Islet precursor cell (in vitro differentiated cells): ENCODE measurements at regions not wholly inside any gene's neighbourhood (a gene's known extent, or its start where the extent isn't known, plus 50 kb on each side); places are given as distances from the start of the nearest gene placed in this dataset.

Experiments used
- DNase-seq: peaks from one replicate; pipeline ENCODE4 v3.0.0-alpha.2; 2018

- no peak for DNase-seq
Measured at GRCh38 chr12:48286665-48287064, 64.1 kb downstream of the ZNF641 start.

DNA sequence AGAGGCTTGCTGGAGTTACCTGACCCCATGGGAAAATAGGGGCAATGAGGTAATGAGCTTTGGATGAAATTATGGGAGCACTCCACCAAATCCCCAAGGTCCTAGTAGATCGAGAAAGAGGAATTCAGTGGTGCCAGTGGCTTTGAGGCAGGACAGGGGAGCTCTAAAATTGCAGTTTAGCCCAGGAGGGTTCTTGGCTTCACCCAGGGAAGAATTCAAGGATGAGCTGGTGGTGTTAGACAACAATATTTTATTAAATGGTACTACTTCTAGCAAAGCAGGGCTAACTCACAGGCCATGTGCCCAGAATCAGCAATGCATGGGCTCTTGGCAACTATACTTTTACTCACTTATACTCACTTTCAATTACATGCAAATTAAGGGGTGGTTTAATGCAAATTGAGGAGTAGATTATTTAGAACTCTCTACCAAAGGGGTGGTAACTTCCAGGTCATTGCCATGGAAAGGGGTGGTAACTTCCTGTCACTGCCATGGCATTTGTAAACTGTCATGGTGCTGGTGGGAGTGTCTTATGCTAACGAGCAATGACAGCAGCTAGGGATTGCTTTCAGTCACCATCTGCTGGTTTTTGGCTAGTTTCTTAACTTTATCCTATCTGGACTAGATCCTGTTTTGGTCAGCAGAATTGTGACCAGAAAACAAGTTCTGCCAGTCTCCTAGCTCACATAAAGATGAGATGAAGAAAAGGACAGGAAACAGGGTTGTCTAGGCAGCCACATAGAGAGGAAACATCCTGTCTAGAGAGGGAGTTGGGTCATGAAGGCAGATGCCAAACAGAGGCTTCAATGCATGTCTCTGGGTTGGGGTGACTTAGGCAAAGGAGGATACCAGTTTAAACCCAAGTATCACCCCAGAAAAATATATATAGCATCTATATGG, 64.7 kb downstream of the ZNF641 start:
- peak; percentile 55 for DNase-seq

GRCh38 chr12:48281811-48282210, 68.9 kb downstream of the ZNF641 start:
- DNase-seq: no peak

- DNase-seq: no peak
Measured at GRCh38 chr12:48280572-48280971, 70.1 kb downstream of the ZNF641 start.

GRCh38 chr12:48279601-48280000, 71.1 kb downstream of the ZNF641 start:
- no peak for DNase-seq

GRCh38 chr12:48279101-48279500, 71.6 kb downstream of the ZNF641 start:
- DNase-seq: peak; percentile 60

DNA sequence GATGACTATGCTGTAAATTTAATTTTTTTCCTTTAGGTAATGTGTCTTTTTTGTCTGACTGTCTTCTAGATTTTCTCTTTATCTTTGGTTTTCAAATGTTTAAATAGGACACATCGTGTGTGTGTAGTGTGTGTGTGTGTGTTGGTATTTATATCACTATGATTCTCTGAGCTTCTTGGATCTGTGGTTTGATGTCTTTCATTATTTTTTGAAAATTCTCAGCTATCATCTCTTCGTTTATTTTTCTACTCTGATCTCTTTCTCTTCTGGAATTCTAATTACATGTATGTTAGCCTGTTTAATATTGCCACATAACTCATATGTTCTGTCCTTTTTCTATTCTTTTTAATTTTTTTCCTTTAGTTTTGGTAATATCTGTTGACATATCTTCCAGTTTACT, 73.5 kb upstream of the OR10AD1 start:
- DNase-seq: no peak

DNA sequence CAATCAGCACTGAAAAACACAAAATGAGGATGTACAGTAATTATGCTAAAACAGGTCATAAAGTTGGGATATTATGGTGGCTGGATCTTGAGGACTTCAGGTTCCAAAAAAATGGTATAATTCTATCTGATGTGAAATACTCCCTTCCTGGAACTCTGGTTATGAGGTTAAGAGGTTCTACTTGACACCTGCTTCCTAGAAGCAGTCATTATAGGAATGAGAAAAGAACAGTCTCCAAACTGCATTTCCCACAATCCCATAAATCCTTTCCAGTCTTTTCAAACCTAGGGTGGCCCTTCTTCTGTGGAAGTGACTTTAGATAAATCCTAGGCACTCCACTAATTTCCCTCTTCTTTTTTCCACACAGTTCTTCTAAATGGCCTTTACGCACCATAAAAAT, 63.7 kb upstream of the OR10AD1 start:
- no peak for DNase-seq

- DNase-seq: no peak
Measured at GRCh38 chr12:48265777-48266176, 62.7 kb upstream of the OR10AD1 start.

DNA sequence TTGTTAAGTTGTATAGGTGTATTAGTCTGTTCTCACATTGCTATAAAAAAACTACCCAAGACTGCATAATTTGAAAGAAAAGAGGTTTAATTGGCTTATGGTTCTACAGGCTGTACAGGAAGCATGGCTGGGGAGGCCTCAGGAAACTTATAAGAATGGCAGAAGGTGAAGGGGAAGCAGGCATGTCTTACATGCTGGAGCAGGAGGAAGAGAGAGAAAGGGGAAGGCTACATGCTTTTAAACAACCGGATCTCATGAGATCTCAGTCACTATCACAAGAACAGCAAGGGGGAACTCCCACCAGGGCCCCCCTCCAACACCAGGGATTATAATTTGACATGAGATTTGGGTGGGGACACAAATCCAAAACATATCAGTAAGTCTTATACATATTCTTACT, 60.5 kb upstream of the OR10AD1 start:
- no peak for DNase-seq

DNA sequence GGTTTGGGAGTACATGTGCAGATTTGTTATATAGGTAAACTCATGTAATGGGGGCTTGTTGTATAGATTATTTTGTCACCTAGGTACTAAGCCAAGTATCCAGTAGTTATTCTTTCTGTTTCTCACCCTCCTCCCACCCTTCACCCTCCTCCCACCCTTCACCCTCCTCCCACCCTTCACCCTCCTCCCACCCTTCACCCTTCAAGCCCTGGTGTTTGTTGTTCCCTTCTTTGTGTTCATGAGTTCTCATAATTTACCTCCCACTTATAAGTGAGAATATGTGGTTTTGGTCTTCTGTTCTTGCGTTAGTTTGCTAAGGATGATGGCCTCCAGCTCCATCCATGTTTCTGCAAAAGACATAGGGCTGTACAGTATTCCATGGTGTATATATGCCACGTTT, 58.7 kb upstream of the OR10AD1 start:
- no peak for DNase-seq
